HG03571 (cell line): ENCODE measurements at regions not wholly inside any gene's neighbourhood (a gene's known extent, or its start where the extent isn't known, plus 50 kb on each side); places are given as distances from the start of the nearest gene placed in this dataset.
"Not testable (repeated sequence)": the region's sequence is repeated elsewhere in the genome, so short reads cannot be mapped to it uniquely, and the experiment has no call there.

Experiments used
- ATAC-seq: cut with Tn5 transposase; IDR thresholded peaks from one replicate; pipeline ENCODE4 v1.9.1; 2021; ENCODE audit not compliant: unreplicated experiment

GRCh38 chr15:77843546-77843945, 210.8 kb upstream of the LINGO1 start:
- ATAC-seq: no peak

- no peak for ATAC-seq
Measured at GRCh38 chr15:77840991-77841775, 208.5 kb upstream of the LINGO1 start.

- ATAC-seq: no peak
Measured at GRCh38 chr15:77839970-77840905, 207.5 kb upstream of the LINGO1 start.

GRCh38 chr15:77839456-77839855, 206.7 kb upstream of the LINGO1 start:
- no peak for ATAC-seq

GRCh38 chr15:77838595-77838994, 205.9 kb upstream of the LINGO1 start:
- no peak for ATAC-seq

- ATAC-seq: no peak
Measured at GRCh38 chr15:77838061-77838460, 205.3 kb upstream of the LINGO1 start.

- no peak for ATAC-seq
Measured at GRCh38 chr15:77837649-77838025, 204.9 kb upstream of the LINGO1 start.

GRCh38 chr15:77836906-77837648, 204.4 kb upstream of the LINGO1 start:
- ATAC-seq: no peak

- ATAC-seq: no peak
Measured at GRCh38 chr15:77836121-77836692, 203.5 kb upstream of the LINGO1 start.

- no peak for ATAC-seq
Measured at GRCh38 chr15:77834276-77834990, 201.7 kb upstream of the LINGO1 start.

GRCh38 chr15:77832874-77833273, 200.2 kb upstream of the LINGO1 start:
- no peak for ATAC-seq

- no peak for ATAC-seq
Measured at GRCh38 chr15:77831986-77832385, 199.3 kb upstream of the LINGO1 start.

GRCh38 chr15:77830051-77830468, 197.3 kb upstream of the LINGO1 start:
- ATAC-seq: no peak

- ATAC-seq: not testable (repeated sequence)
Measured at GRCh38 chr15:77829331-77829730, 196.6 kb upstream of the LINGO1 start.

GRCh38 chr15:77827860-77828259, 195.1 kb upstream of the LINGO1 start:
- no peak for ATAC-seq

- no peak for ATAC-seq
Measured at GRCh38 chr15:77826006-77826695, 193.4 kb upstream of the LINGO1 start.

- no peak for ATAC-seq
Measured at GRCh38 chr15:77825546-77825945, 192.8 kb upstream of the LINGO1 start.

GRCh38 chr15:77825252-77825542, 192.5 kb upstream of the LINGO1 start:
- ATAC-seq: no peak

GRCh38 chr15:77824361-77825251, 191.9 kb upstream of the LINGO1 start:
- no peak for ATAC-seq
